GM13977 (cell line): ENCODE measurements at regions not wholly inside any gene's neighbourhood (a gene's known extent, or its start where the extent isn't known, plus 50 kb on each side); places are given as distances from the start of the nearest gene placed in this dataset.
"Not testable (repeated sequence)": the region's sequence is repeated elsewhere in the genome, so short reads cannot be mapped to it uniquely, and the experiment has no call there.

Source experiments
- DNase-seq: peaks from one replicate; pipeline ENCODE4 v3.0.0; 2012; ENCODE audit warnings: low spot score
- in situ Hi-C: fragments of 300-500 bp; cut with MboI; formaldehyde crosslinking; loops from one replicate; pipeline ENCODE4 v1.12.0; 2022; ENCODE audit warnings: low sequenced_read_pairs, low pct_unique_long_range_greater_than_20kb, mixed read lengths, inconsistent platforms; ENCODE audit not compliant: unreplicated experiment
- TF ChIP-seq, protein P1 (sequence below): IDR thresholded peaks from 2 replicates; pipeline ENCODE4 v1.5.1; 2012; ENCODE audit warnings: mild to moderate bottlenecking, control low read depth; ENCODE audit not compliant: insufficient read depth; ENCODE audit errors: extremely low read depth, missing control alignments

- DNase-seq, result no peak
- TF ChIP-seq, protein P1, sequence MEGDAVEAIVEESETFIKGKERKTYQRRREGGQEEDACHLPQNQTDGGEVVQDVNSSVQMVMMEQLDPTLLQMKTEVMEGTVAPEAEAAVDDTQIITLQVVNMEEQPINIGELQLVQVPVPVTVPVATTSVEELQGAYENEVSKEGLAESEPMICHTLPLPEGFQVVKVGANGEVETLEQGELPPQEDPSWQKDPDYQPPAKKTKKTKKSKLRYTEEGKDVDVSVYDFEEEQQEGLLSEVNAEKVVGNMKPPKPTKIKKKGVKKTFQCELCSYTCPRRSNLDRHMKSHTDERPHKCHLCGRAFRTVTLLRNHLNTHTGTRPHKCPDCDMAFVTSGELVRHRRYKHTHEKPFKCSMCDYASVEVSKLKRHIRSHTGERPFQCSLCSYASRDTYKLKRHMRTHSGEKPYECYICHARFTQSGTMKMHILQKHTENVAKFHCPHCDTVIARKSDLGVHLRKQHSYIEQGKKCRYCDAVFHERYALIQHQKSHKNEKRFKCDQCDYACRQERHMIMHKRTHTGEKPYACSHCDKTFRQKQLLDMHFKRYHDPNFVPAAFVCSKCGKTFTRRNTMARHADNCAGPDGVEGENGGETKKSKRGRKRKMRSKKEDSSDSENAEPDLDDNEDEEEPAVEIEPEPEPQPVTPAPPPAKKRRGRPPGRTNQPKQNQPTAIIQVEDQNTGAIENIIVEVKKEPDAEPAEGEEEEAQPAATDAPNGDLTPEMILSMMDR, result no peak
- in situ Hi-C loops, result no loop called here
These were observed 802.1 kb upstream of the SEMA6A start for GRCh38 chr5:117376748-117377147.

DNA sequence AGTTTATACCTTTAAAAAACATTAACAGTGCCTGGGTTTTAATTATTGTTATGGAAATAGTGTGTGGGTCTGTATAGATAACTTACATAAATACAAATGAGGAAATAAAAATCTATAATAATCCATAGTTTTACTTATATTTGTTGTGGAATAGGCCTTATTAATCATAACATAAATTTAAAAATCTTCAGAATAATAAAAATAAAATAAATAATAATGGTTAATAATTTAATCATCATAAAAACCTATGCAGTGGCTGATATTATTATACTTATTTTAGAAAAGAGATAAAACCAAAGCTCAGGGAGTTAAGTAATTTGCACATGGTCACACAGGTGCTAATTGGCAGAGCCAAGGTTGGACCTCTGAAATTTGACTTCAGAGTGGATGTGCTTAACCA, 785.3 kb upstream of the SEMA6A start:
- no peak for DNase-seq
- TF ChIP-seq, protein P1, result no peak
- in situ Hi-C loops, result no loop called here

DNA sequence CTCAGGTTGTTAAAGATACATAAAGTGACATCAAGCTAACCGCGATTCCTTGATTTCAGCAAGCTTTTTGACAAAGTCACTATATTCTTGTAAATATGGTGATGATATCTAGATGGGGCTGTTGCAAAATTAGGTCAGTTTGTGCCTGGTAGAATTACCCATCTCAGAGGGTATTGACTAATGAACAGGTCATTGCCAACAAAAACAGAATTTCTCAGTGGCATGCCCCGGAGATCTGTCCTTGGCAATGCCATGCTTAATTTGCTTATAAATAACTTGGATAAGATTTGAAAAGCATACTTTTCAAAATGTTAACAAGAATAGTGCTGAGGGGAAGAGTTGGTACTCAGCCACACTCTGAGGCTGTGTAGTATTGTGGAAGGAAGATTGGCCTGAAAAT, 783.3 kb upstream of the SEMA6A start:
- in situ Hi-C loops, result no loop called here
- TF ChIP-seq, protein P1, result no peak
- DNase-seq, result no peak

DNA sequence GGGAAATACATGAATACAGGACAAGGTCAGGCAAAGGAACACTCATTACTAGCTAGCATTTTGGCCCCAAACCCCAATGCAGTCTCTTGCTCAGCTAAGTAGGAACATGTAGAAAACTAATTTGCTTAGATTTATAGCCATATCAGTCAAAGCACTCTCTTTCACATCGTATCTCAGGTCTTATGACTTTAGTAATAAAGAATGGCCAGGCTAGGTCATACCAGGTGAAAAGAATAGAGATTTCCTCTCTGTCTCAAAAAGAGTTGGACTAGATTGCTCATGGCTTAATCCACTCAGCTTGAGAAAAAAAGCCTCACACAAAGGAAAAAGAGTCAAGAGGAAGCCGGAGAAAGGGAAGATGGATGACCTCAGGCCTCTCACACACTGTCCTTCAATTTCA, 772.7 kb upstream of the SEMA6A start:
- TF ChIP-seq, protein P1, result no peak
- in situ Hi-C loops, result no loop called here
- DNase-seq, result no peak

- in situ Hi-C loops, DNase-seq: not testable (repeated sequence)
These were observed 769.1 kb upstream of the SEMA6A start for GRCh38 chr5:117343726-117344125.

DNA sequence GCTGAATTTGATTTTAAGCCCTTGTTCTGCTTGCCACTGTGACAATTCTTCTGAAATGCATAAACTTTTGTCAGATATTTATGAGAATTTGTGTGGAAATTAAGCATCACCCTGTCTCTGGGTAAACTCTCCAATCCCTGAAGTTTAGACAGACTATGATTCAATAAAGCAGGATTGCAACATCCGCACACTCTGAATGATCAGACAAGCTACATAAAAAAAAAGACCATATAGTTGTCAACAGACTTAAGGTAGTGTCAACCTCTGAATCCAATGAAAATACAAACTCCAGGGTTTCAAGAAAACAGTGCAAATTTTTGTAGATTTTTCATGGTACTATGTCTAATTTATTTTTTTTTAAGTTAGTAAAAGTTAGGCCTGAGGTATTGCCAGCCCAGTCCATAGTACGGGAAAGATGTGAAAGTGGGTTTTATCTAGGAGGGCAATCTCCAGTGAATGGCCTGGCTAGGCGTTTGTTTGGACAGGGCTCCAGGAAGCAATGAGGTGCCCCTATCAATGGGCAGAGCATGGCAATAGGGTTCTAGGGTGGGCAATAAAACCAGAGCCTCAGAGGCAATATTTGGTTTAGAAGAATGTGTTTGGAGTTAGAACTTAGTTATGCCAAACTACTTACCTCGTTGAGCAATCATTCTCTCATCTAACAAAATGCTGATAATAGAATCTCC, 762.6 kb upstream of the SEMA6A start:
- TF ChIP-seq, protein P1, result no peak
- in situ Hi-C loops, result no loop called here
- no peak for DNase-seq

- in situ Hi-C loops, result no loop called here
- no peak for DNase-seq
- TF ChIP-seq, protein P1, result no peak
These were observed 761.6 kb upstream of the SEMA6A start for GRCh38 chr5:117336208-117336607.
